ENCODE measurements at regions not wholly inside any gene's neighbourhood (a gene's known extent, or its start where the extent isn't known, plus 50 kb on each side); places are given as distances from the start of the nearest gene placed in this dataset.

GRCh38 chr2:240350006-240350355 lies 85.5 kb upstream of the GPC1 start:
- H3K79me2 ChIP-seq (ENCODE audit: control insufficient read depth in 1 of 2, insufficient read depth in 2 of 2, low read length in 2 of 2), result no peaks in the 10 kb centered on the region
- H4K8ac ChIP-seq (ENCODE audit: extremely low read depth, insufficient read depth, low read length), result no peak overlapping the region; the same call in 1 of the 2 replicates
- TF ChIP-seq KDM1A (IDR thresholded peaks at IDR 0.05; ENCODE audit: borderline replicate concordance, low read length) (no peak), POLR2AphosphoS5 (IDR thresholded peaks at IDR 0.05; ENCODE audit: low read depth, low read length) (no peak), PHF8 (conservative IDR thresholded peaks at IDR 0.05; ENCODE audit: low read depth, low read length) (no peak), CEBPB (IDR thresholded peaks at IDR 0.05; ENCODE audit: low read depth, low read length) (no peak), MAFK (IDR thresholded peaks at IDR 0.05; ENCODE audit: low read depth, low read length) (no peak), RXRA (IDR thresholded peaks at IDR 0.05; ENCODE audit: insufficient read depth, low read depth, low read length) (no peak), TEAD4 (IDR thresholded peaks at IDR 0.05; ENCODE audit: low read depth, low read length) (no peak), JUND (IDR thresholded peaks at IDR 0.05; ENCODE audit: low read length) (no peak), SIRT6 (IDR thresholded peaks at IDR 0.05; ENCODE audit: low read length) (no peak)
- TF ChIP-seq, protein P1, sequence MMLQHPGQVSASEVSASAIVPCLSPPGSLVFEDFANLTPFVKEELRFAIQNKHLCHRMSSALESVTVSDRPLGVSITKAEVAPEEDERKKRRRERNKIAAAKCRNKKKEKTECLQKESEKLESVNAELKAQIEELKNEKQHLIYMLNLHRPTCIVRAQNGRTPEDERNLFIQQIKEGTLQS (IDR thresholded peaks at IDR 0.05; ENCODE audit: insufficient read depth, low read depth, low read length), result no peak
- no peak overlapping the region for H3K4ac ChIP-seq (replicated peaks; ENCODE audit: insufficient read length, low read depth, low read length)
- H2BK20ac ChIP-seq (ENCODE audit: low read length), result no peak overlapping the region
- no peak overlapping the region for H3K4me2 ChIP-seq (ENCODE audit: insufficient read depth in 1 of 2, low read depth in 2 of 2, low read length in 2 of 2)
- H3K79me1 ChIP-seq (ENCODE audit: low read depth, low read length), result no peaks in the 10 kb centered on the region
- H3K36me3 ChIP-seq (ENCODE audit: control insufficient read depth in 2 of 4, insufficient read depth in 4 of 4, low read length in 3 of 4), result no peaks in the 10 kb centered on the region
- no peaks in the 10 kb centered on the region for H3K23me2 ChIP-seq (ENCODE audit: low read depth, low read length)
- no peak overlapping the region for H3K9ac ChIP-seq (replicated peaks in 1 of 4; ENCODE audit: extremely low read depth in 1 of 4, low read depth in 3 of 4, low read length in 3 of 4)
- H3K4me1 ChIP-seq (replicated peaks in 1 of 4; ENCODE audit: control insufficient read depth in 3 of 4, insufficient read depth in 4 of 4, low read length in 3 of 4), result no peaks in the 10 kb centered on the region; a peak in 1 of 7 replicates
- H4K5ac ChIP-seq (ENCODE audit: insufficient read length, low read depth, low read length), result no peak overlapping the region
- 98% methylated on average over 7 of the region's 8 CpGs; no CpG with 5 or more reads in 1 of the 2 experiments for WGBS, 2 experiments (ENCODE audit: extremely low coverage in 1 of 2, insufficient coverage in 1 of 2, insufficient read length in 1 of 2, insufficient replicate concordance in 2 of 2, low coverage in 1 of 2, low lambda C conversion rate in 2 of 2, missing lambda C conversion rate in 1 of 2)
- H2BK12ac ChIP-seq (ENCODE audit: low read depth, low read length), result no peak overlapping the region
- peaks cover 8 to 9% of the 10 kb centered on the region in 2 experiments; a peak in 2 of 4 replicates for H3K9me3 ChIP-seq (ENCODE audit: insufficient read depth in 2 of 2, low read depth in 1 of 2, low read length in 1 of 2)
- FAIRE-seq (no peak), DNase-seq (ENCODE audit: low read depth in 1 of 2, low spot score in 2 of 2) (no peak)
- no peak overlapping the region for H3K18ac ChIP-seq (ENCODE audit: extremely low read depth, low read length)
- H3K23ac ChIP-seq (ENCODE audit: insufficient read length), result no peak overlapping the region
- no peak overlapping the region for H3K14ac ChIP-seq (ENCODE audit: insufficient read length)
- H2BK120ac ChIP-seq (replicated peaks; ENCODE audit: low read depth, low read length), result no peak overlapping the region
- no peaks in the 10 kb centered on the region; a peak in 1 of 7 replicates for H3K27me3 ChIP-seq (replicated peaks in 1 of 4; ENCODE audit: control insufficient read depth in 3 of 4, extremely low read depth in 1 of 4, insufficient read depth in 3 of 4, low read length in 3 of 4)
- H3K56ac ChIP-seq (replicated peaks; ENCODE audit: insufficient read length, low read depth, low read length), result no peak overlapping the region
- no peak overlapping the region for H2AK5ac ChIP-seq (ENCODE audit: low read depth, low read length)
- no peaks in the 10 kb centered on the region for H4K20me1 ChIP-seq (replicated peaks in 1 of 2; ENCODE audit: control insufficient read depth in 1 of 2, insufficient read depth in 2 of 2, low read length in 2 of 2)
- H2BK5ac ChIP-seq (ENCODE audit: low read depth, low read length), result no peak overlapping the region
- no peak overlapping the region for H2AFZ ChIP-seq (ENCODE audit: low read length)
- POLR2A ChIA-PET (ENCODE audit: partially characterized antibody), result no interaction called here
- no peak overlapping the region for H3K27ac ChIP-seq (ENCODE audit: low read depth, low read length)
- no peak overlapping the region for H3K4me3 ChIP-seq (ENCODE audit: extremely low read depth in 1 of 4, insufficient read depth in 2 of 4, low read depth in 3 of 4, low read length in 4 of 4)
- CTCF ChIA-PET (ENCODE audit: partially characterized antibody), result no interaction called here
- H4K91ac ChIP-seq (replicated peaks; ENCODE audit: insufficient read length, low read length), result no peak overlapping the region
- H2BK15ac ChIP-seq (ENCODE audit: low read length), result no peak overlapping the region

All from H1 (cell line).